Loucy (cell line): ENCODE measurements at regions not wholly inside any gene's neighbourhood (a gene's known extent, or its start where the extent isn't known, plus 50 kb on each side); places are given as distances from the start of the nearest gene placed in this dataset.

Source experiments
- H2AFZ ChIP-seq: fragments of 200-600 bp; sonication (generic); 2 replicates; pipeline ENCODE4 v1.6.0; 2016; ENCODE audit warnings: antibody characterized with exemption, mild to moderate bottlenecking, low read length, moderate library complexity
- H3F3A ChIP-seq: fragments of 200-600 bp; 2 replicates; pipeline ENCODE4 v1.6.0; 2016; ENCODE audit warnings: antibody characterized with exemption, low read depth, mild to moderate bottlenecking
- H3K27me3 ChIP-seq: fragments of 200-600 bp; sonication (generic); 2 replicates; pipeline ENCODE4 v1.6.1; 2014; ENCODE audit warnings: low read length, mild to moderate bottlenecking; ENCODE audit not compliant: insufficient read depth, poor library complexity, severe bottlenecking
- H3K36me3 ChIP-seq: fragments of 200-600 bp; sonication (generic); 2 replicates; pipeline ENCODE4 v1.6.1; 2016; ENCODE audit warnings: low read length; ENCODE audit not compliant: insufficient read depth
- H3K4me1 ChIP-seq: fragments of 200-600 bp; sonication (generic); 2 replicates; pipeline ENCODE4 v1.5.1; 2014; ENCODE audit warnings: low read length, mild to moderate bottlenecking; ENCODE audit not compliant: insufficient read depth, poor library complexity, severe bottlenecking
- H3K4me2 ChIP-seq: fragments of 200-600 bp; sonication (generic); 2 replicates; pipeline ENCODE4 v1.6.0; 2014; ENCODE audit warnings: antibody characterized with exemption, low read length, low read depth, mild to moderate bottlenecking; ENCODE audit not compliant: poor library complexity, severe bottlenecking
- H3K4me3 ChIP-seq: fragments of 200-600 bp; sonication (generic); 2 replicates; pipeline ENCODE4 v1.5.1; 2014; ENCODE audit warnings: low read length, mild to moderate bottlenecking, mixed read lengths; ENCODE audit not compliant: poor library complexity, severe bottlenecking
- H3K79me2 ChIP-seq: fragments of 200-600 bp; sonication (generic); 2 replicates; pipeline ENCODE4 v1.6.1; 2014; ENCODE audit warnings: low read length; ENCODE audit not compliant: insufficient read depth
- H3K9ac ChIP-seq: fragments of 200-600 bp; sonication (generic); 2 replicates; pipeline ENCODE4 v1.6.0; 2014; ENCODE audit warnings: mild to moderate bottlenecking, low read depth, low read length, moderate library complexity; ENCODE audit not compliant: poor library complexity, severe bottlenecking
- H3K9me2 ChIP-seq: fragments of 200-600 bp; sonication (generic); replicated peaks from 2 replicates; pipeline ENCODE4 v1.6.1; 2016; ENCODE audit warnings: low read depth, low read length, mixed read lengths
- H3K9me3 ChIP-seq: fragments of 200-600 bp; sonication (generic); 2 replicates; pipeline ENCODE4 v1.6.1; 2014; ENCODE audit warnings: mild to moderate bottlenecking, antibody characterized with exemption, low read length, low read depth; ENCODE audit not compliant: insufficient read depth
- H4K20me1 ChIP-seq: fragments of 200-600 bp; sonication (generic); 2 replicates; pipeline ENCODE4 v1.6.0; 2014; ENCODE audit warnings: antibody characterized with exemption, low read length, mild to moderate bottlenecking; ENCODE audit not compliant: insufficient read depth, poor library complexity, severe bottlenecking
- CTCF ChIP-seq: fragments of 200-600 bp; sonication (generic); conservative IDR thresholded peaks from 2 replicates; pipeline ENCODE4 v1.5.1; 2014; ENCODE audit warnings: mild to moderate bottlenecking, antibody characterized with exemption, low read length
- EZH2phosphoT487 ChIP-seq: fragments of 200-600 bp; IDR thresholded peaks from 2 replicates; pipeline ENCODE4 v1.6.1; 2018; ENCODE audit warnings: antibody characterized with exemption, mild to moderate bottlenecking, moderate library complexity, borderline replicate concordance

- no peaks in the 10 kb centered on the region for H3K27me3 ChIP-seq
- no peaks in the 10 kb centered on the region for H3K4me1 ChIP-seq
- no peaks in the 10 kb centered on the region for H4K20me1 ChIP-seq
- H3F3A ChIP-seq = no peaks in the 10 kb centered on the region
- no peaks in the 10 kb centered on the region for H3K9me2 ChIP-seq
- TF ChIP-seq EZH2phosphoT487 (no peak), CTCF (no peak)
- H3K9me3 ChIP-seq = no peaks in the 10 kb centered on the region
- H3K79me2 ChIP-seq = no peaks in the 10 kb centered on the region
- H3K36me3 ChIP-seq = no peaks in the 10 kb centered on the region
- H3K4me3 ChIP-seq = no peak overlapping the region
- no peak overlapping the region for H3K9ac ChIP-seq
- H3K4me2 ChIP-seq = no peak overlapping the region
- H2AFZ ChIP-seq = no peak overlapping the region
Measured at GRCh38 chr10:31642281-31642680, 286.4 kb downstream of the ARHGAP12 start.

- Histone ChIP-seq H3K9ac (no peak overlapping the region), H3K4me2 (no peak overlapping the region)
Measured at GRCh38 chr10:31635415-31636065, 293.1 kb downstream of the ARHGAP12 start.

GRCh38 chr10:31635009-31635408 is 293.6 kb downstream of the ARHGAP12 start:
- Histone ChIP-seq H3F3A (no peaks in the 10 kb centered on the region), H3K36me3 (no peaks in the 10 kb centered on the region), H4K20me1 (no peaks in the 10 kb centered on the region), H3K4me2 (no peak overlapping the region), H3K4me3 (no peak overlapping the region), H3K4me1 (no peaks in the 10 kb centered on the region), H3K9me3 (peaks cover 5% of the 10 kb centered on the region; the same call in 1 of the 2 replicates), H3K27me3 (no peaks in the 10 kb centered on the region), H3K9me2 (no peaks in the 10 kb centered on the region), H3K79me2 (no peaks in the 10 kb centered on the region), H2AFZ (no peak overlapping the region), H3K9ac (no peak overlapping the region)
- TF ChIP-seq CTCF (no peak), EZH2phosphoT487 (no peak)

More at GRCh38 chr10:31635415-31636065, 293.1 kb downstream of the ARHGAP12 start:
- Histone ChIP-seq H3K4me1 (no peaks in the 10 kb centered on the region), H4K20me1 (no peaks in the 10 kb centered on the region), H3K9me2 (no peaks in the 10 kb centered on the region), H3K27me3 (no peaks in the 10 kb centered on the region), H3K79me2 (no peaks in the 10 kb centered on the region), H3K36me3 (no peaks in the 10 kb centered on the region), H3K9me3 (peaks cover 5% of the 10 kb centered on the region; the same call in 1 of the 2 replicates), H2AFZ (no peak overlapping the region), H3K4me3 (no peak overlapping the region), H3F3A (no peaks in the 10 kb centered on the region)
- TF ChIP-seq EZH2phosphoT487 = no peak
- TF ChIP-seq CTCF = no peak
